HUES48 (cell line): ENCODE measurements at regions not wholly inside any gene's neighbourhood (a gene's known extent, or its start where the extent isn't known, plus 50 kb on each side); places are given as distances from the start of the nearest gene placed in this dataset.

ENCODE experiments used
- H3K27ac ChIP-seq: one replicate; pipeline ENCODE4 v1.7.0; 2013; ENCODE audit warnings: low read depth, low read length, inconsistent platforms
- H3K27me3 ChIP-seq: 2 replicates; pipeline ENCODE4 v1.6.1; 2013; ENCODE audit warnings: mild to moderate bottlenecking, low read length; ENCODE audit not compliant: control insufficient read depth, insufficient read depth
- H3K36me3 ChIP-seq: 2 replicates; pipeline ENCODE4 v1.6.1; 2013; ENCODE audit warnings: low read length; ENCODE audit not compliant: control insufficient read depth, insufficient read depth
- H3K4me1 ChIP-seq: 2 replicates; pipeline ENCODE4 v1.6.1; 2013; ENCODE audit warnings: mild to moderate bottlenecking, low read length; ENCODE audit not compliant: control insufficient read depth, insufficient read depth
- H3K4me3 ChIP-seq: 2 replicates; pipeline ENCODE4 v1.5.1; 2013; ENCODE audit warnings: mild to moderate bottlenecking, low read depth, low read length
- H3K9ac ChIP-seq: 2 replicates; pipeline ENCODE4 v1.6.1; 2013; ENCODE audit warnings: mild to moderate bottlenecking, low read depth, low read length, moderate library complexity
- H3K9me3 ChIP-seq: 2 replicates; pipeline ENCODE4 v1.6.1; 2013; ENCODE audit warnings: low read length; ENCODE audit not compliant: control insufficient read depth, insufficient read depth

DNA sequence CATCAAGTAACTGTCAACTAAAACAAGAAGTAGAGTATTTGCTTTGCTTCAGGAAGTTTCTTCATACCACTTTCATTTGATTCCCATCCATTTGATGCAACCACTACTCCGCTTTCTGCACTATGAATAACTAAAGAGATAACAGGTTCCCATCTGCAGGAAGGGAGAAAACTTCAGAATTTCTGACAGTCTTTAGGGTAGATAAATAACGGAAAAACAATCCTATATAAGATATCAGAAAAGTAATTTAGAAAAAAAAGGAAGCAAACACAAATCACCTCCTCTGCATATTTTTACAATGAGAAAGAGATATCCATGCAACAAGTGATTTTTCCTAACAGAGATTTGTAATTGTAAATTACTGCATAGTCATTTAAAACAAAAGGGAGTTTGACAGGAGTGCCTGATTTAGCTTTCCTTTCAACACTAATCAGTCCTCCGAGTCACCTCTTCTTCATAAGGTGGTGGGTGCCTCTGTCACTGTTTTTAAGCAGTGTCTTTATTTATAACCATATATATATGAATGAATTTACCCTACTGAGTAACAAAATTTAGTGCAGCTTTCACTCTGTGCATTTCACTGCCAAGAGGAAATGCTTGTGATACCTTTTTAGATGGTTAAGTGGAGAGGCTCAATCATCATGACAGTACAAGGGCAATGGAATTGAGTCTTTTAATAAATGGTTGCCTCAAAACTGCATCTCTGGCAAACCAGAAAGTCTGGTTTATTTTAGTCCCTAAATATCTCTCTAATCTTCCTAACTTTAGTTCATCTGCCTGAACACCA lies 1920.4 kb downstream of the MRPL39 start:
- Histone ChIP-seq H3K4me3 (no peak overlapping the region; the same call in 1 of the 2 replicates), H3K9ac (no peak overlapping the region), H3K36me3 (no peaks in the 10 kb centered on the region), H3K4me1 (peaks cover 19% of the 10 kb centered on the region; the same call in 1 of the 2 replicates), H3K27ac (no peak overlapping the region), H3K27me3 (no peaks in the 10 kb centered on the region), H3K9me3 (no peaks in the 10 kb centered on the region)

DNA sequence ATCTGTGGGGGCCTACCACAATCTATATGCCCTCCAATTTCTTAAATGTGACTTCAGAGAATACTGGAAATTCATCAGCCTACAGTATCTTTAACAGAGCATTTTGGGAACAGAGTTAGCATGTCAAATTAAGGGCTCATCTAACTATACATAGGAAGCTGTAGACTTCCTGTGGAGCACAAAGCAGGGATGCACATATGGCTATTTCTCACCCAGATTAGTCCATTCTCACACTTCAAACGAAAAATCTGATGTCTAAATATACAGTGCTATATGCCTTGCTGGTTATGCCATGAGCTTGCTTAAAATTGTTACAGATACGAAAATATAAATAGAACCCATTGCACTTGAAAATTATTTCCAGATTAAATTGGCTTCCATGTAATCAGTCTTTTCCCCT lies 1922.8 kb downstream of the MRPL39 start:
- H3K27me3 ChIP-seq, result no peaks in the 10 kb centered on the region
- no peak overlapping the region for H3K4me3 ChIP-seq
- H3K36me3 ChIP-seq, result no peaks in the 10 kb centered on the region
- peaks cover 19% of the 10 kb centered on the region; the same call in 1 of the 2 replicates for H3K4me1 ChIP-seq
- H3K9ac ChIP-seq, result no peak overlapping the region
- H3K9me3 ChIP-seq, result no peaks in the 10 kb centered on the region
- no peak overlapping the region for H3K27ac ChIP-seq

GRCh38 chr21:23664193-23664694 lies 1943.0 kb downstream of the MRPL39 start:
- Histone ChIP-seq H3K9me3 (no peaks in the 10 kb centered on the region), H3K4me1 (no peaks in the 10 kb centered on the region), H3K36me3 (no peaks in the 10 kb centered on the region), H3K27ac (no peak overlapping the region), H3K9ac (no peak overlapping the region), H3K27me3 (no peaks in the 10 kb centered on the region), H3K4me3 (no peak overlapping the region)

DNA sequence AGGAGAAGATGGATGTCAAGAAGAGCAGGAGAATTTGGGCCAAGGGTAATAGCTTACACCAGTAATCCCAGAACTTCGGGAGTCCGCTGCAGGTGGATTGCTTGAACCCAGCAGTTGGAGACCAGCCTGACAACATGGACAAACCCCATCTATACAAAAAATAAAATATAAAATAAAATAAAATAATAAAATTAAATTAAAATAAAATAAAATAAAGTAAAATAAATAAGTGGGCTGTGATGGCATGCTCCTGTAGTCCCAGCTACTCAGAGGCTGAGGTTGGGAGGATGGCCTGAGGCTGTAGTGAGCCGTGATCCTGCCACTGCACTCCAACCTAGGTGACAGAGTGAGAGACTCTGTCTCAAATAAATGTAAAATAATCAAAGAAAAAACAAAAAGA lies 1946.7 kb downstream of the MRPL39 start:
- Histone ChIP-seq H3K9me3 (no peaks in the 10 kb centered on the region), H3K27me3 (no peaks in the 10 kb centered on the region), H3K4me1 (no peaks in the 10 kb centered on the region), H3K36me3 (no peaks in the 10 kb centered on the region), H3K27ac (no peak overlapping the region), H3K4me3 (no peak overlapping the region), H3K9ac (no peak overlapping the region)

DNA sequence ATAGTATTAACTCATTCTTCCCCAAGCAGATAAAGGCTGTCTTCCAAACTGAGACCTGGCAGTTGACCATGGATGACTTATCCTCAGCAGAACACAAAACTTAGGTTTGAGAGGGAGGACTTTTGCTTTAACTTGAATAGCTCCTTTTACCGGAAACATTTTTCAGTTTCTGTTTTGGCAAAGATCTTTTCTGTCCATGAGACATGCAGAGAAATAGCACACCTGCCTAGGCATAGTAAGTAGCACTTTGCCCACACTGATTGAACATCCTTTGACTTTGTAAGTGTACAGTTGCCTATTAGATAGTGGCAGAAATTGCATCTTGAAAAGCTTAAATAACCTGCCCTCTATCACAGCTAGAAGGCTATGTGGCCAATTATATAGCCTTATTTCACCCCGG lies 1962.5 kb downstream of the MRPL39 start:
- Histone ChIP-seq H3K4me3 (no peak overlapping the region), H3K4me1 (no peaks in the 10 kb centered on the region; the same call in 1 of the 2 replicates), H3K27me3 (no peaks in the 10 kb centered on the region), H3K27ac (no peak overlapping the region), H3K9ac (no peak overlapping the region), H3K9me3 (peaks cover 5% of the 10 kb centered on the region), H3K36me3 (no peaks in the 10 kb centered on the region)

DNA sequence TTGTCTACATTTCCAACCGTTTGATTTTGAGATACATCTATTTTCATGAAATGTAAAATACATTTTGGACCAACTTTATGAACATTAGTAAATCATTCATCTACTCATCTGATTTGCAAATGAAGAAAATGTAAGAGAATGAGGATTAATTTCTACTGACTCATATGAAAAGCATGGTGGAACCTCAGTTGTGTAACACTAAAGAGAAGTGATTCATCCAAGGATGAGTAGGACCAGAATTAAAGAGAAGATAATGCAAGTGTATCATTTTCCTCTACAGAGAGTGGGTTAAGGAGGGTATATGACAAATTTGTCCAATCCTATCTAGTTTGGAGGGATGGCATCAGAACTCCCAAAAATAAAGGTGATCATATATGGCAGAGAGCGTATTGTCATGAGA lies 1967.6 kb downstream of the MRPL39 start:
- Histone ChIP-seq H3K4me3 (no peak overlapping the region), H3K4me1 (no peaks in the 10 kb centered on the region; the same call in 1 of the 2 replicates), H3K27ac (no peak overlapping the region), H3K36me3 (no peaks in the 10 kb centered on the region), H3K9me3 (no peaks in the 10 kb centered on the region), H3K9ac (no peak overlapping the region), H3K27me3 (no peaks in the 10 kb centered on the region)

- Histone ChIP-seq H3K27ac (no peak overlapping the region), H3K36me3 (no peaks in the 10 kb centered on the region)
Measured at GRCh38 chr21:23638131-23638695, 1969.1 kb downstream of the MRPL39 start.

DNA sequence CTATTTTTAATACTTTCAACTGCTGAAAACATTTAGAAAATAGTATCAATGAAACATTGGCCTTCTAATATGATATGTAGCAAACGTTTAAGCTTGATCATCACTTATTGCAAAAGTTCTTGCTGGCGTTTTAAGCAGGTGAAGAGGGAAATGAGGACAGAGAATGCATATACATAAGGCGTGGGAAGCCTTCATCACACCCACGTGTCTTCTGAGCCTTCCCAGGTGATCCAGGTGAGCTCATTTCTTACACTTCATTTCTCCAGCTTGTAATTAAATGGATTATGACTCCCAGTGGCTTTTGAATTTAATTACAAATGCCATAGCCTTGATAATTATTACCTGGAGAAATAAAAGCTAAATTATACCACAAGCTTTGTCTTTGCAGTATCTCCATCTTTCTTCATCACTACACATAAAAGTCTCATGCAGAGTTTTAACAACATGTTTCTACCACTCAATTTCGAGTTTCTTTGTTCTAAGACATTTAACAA lies 1973.8 kb downstream of the MRPL39 start:
- H3K9me3 ChIP-seq, result no peaks in the 10 kb centered on the region
- no peaks in the 10 kb centered on the region for H3K36me3 ChIP-seq

More at GRCh38 chr21:23638131-23638695, 1969.1 kb downstream of the MRPL39 start:
- Histone ChIP-seq H3K9ac (no peak overlapping the region), H3K4me1 (no peaks in the 10 kb centered on the region), H3K4me3 (no peak overlapping the region), H3K27me3 (no peaks in the 10 kb centered on the region), H3K9me3 (no peaks in the 10 kb centered on the region)

DNA sequence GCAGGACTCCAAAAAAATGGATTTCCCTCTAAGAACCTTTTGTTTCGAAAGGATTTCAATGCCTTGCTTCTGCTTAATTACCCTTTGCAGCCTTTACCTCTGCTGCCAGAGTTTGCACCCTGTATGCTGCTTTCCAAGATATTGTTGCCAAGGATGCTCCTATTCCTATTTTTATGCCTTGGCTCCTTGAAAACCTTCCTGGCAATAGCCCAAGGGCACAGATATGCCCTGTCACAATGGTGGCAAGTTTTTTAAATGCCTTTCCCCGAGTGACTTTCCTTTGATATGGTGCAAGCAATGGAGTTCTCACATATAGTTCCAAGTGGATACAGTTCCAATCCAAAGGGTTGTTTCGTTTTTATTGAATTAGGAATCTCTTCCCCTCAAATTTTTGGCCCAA lies 1983.0 kb downstream of the MRPL39 start:
- Histone ChIP-seq H3K9me3 (no peaks in the 10 kb centered on the region), H3K9ac (no peak overlapping the region), H3K4me1 (no peaks in the 10 kb centered on the region), H3K4me3 (no peak overlapping the region), H3K27me3 (no peaks in the 10 kb centered on the region), H3K36me3 (no peaks in the 10 kb centered on the region), H3K27ac (no peak overlapping the region)

More for the DNA sequence above, 1973.8 kb downstream of the MRPL39 start:
- Histone ChIP-seq H3K27me3 (no peaks in the 10 kb centered on the region), H3K4me3 (no peak overlapping the region), H3K4me1 (no peaks in the 10 kb centered on the region), H3K27ac (no peak overlapping the region), H3K9ac (no peak overlapping the region)

DNA sequence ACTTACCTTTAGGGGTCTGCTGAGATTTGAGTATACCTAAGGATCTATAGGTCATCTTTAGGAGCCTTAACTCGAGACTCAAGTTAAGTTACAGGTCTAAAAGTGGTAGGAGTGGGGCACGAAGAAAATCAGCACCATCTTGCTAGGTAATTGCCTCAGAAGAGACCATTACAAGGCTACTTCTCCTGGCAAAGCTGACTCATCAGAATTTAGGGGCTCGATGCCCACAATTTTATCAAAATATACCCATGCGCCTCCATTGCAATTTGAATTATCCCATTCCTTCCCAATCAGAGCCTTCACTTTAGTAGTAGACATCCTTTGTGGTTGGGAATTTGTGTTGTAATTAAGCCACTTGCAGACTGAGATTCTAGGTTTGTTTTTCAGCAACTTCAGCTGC lies 1994.3 kb downstream of the MRPL39 start:
- H3K36me3 ChIP-seq, result no peaks in the 10 kb centered on the region
- H3K9me3 ChIP-seq, result no peaks in the 10 kb centered on the region
- H3K9ac ChIP-seq, result no peak overlapping the region
- no peaks in the 10 kb centered on the region for H3K4me1 ChIP-seq
- no peak overlapping the region for H3K4me3 ChIP-seq
- no peaks in the 10 kb centered on the region for H3K27me3 ChIP-seq
- no peak overlapping the region for H3K27ac ChIP-seq

DNA sequence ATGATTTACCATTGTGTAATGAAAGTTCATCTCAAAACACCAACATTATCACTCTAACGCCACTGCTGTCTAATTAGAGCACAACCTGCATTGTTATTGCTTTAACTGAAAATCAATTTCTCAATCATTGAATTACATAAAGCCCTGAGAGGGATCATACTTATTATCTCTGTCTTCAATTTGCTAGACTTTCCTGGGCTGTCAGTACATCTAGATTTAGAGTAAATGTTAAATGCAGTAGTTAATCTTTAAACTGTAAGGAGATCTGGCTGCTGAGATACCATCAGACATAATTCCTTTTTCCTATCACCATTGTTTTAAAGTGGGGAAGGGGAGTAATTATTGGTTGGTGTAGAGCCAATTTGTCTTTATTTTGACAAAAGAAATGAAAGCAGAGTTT lies 1995.1 kb downstream of the MRPL39 start:
- H3K27ac ChIP-seq, result no peak overlapping the region
- no peaks in the 10 kb centered on the region for H3K4me1 ChIP-seq
- no peak overlapping the region for H3K9ac ChIP-seq
- no peaks in the 10 kb centered on the region for H3K36me3 ChIP-seq
- no peak overlapping the region for H3K4me3 ChIP-seq
- no peaks in the 10 kb centered on the region for H3K9me3 ChIP-seq
- H3K27me3 ChIP-seq, result no peaks in the 10 kb centered on the region
